GM12892 (cell line): ENCODE measurements at regions not wholly inside any gene's neighbourhood (a gene's known extent, or its start where the extent isn't known, plus 50 kb on each side); places are given as distances from the start of the nearest gene placed in this dataset.

Experiments
- POLR2A ChIP-seq: IDR thresholded peaks from 2 replicates; pipeline ENCODE4 v1.6.1; 2011; ENCODE audit warnings: low read depth, low read length, control low read depth
- TAF1 ChIP-seq: IDR thresholded peaks from 2 replicates; pipeline ENCODE4 v1.6.1; 2011; ENCODE audit warnings: low read depth, mild to moderate bottlenecking, control low read depth, low read length, borderline replicate concordance

DNA sequence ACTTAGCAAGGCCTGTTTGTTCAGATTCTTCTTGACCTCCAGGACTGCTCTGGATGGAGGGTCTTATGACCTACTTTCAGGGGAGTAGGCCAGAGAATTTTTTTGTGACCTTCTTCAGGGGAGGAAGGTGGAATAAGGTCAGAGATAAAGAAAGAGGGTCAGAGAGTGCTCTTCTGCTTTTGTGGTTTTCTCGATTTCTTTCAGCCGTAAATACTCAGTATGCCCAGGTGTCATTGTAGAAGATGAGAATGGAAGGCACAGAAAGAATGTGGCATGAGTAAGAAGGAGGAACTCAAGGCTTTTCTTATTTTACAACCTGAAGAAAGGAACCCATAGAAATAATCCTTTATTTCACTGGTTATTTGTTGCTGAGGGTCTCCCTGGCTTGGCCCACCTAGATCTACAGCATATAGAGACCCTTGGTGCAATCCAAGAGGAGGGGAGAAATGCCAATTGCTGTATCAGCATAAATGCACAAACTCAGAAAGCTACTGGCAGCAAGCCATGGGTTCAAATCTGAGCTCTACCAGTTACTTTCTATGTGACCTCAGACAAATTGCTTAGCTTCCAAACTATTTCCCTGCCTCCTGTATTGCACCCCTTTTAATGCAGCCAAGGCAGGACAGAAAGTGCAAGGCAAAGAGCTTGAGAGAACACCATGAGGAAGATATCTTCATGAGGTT, 68.0 kb downstream of the OLIG3 start:
- TF ChIP-seq TAF1 (no peak), POLR2A (no peak)
